Neural progenitor cell (in vitro differentiated cells): ENCODE measurements at regions not wholly inside any gene's neighbourhood (a gene's known extent, or its start where the extent isn't known, plus 50 kb on each side); places are given as distances from the start of the nearest gene placed in this dataset.

Experiments
- EZH2 ChIP-seq: fragments of 200-600 bp; sonication (generic); IDR thresholded peaks from 2 replicates; pipeline ENCODE4 v1.6.1; 2017; ENCODE audit warnings: antibody characterized with exemption, mild to moderate bottlenecking, moderate library complexity
- EZH2phosphoT487 ChIP-seq: fragments of 200-600 bp; sonication (generic); IDR thresholded peaks from 2 replicates; pipeline ENCODE4 v1.6.1; 2017; ENCODE audit warnings: antibody characterized with exemption

- no peak for TF ChIP-seq EZH2
- TF ChIP-seq EZH2phosphoT487 = no peak
These were observed 780.5 kb upstream of the GOT2 start for GRCh38 chr16:59514651-59515050.
